CD4-positive, alpha-beta memory T cell (primary cell): ENCODE measurements at regions not wholly inside any gene's neighbourhood (a gene's known extent, or its start where the extent isn't known, plus 50 kb on each side); places are given as distances from the start of the nearest gene placed in this dataset.
A peak's percentile ranks its signal among the peaks of the same experiment; 100 is the strongest.
"Not testable (repeated sequence)": the region's sequence is repeated elsewhere in the genome, so short reads cannot be mapped to it uniquely, and the experiment has no call there.

Experiments used
- CTCF ChIA-PET: fragments of 350-600 bp; sonication (Branson Sonifier 250); formaldehyde crosslinking; loops from one replicate; lab custom pipeline; 2021; ENCODE audit warnings: inconsistent platforms; ENCODE audit not compliant: partially characterized antibody; lab: Charles Lee
- POLR2A ChIA-PET: fragments of 350-600 bp; sonication (Branson Sonifier 250); formaldehyde crosslinking; loops from one replicate; lab custom pipeline; 2021; ENCODE audit not compliant: partially characterized antibody; lab: Charles Lee
- DNase-seq, 5 donors: peaks; one replicate each; pipeline versions ENCODE4 v3.0.0 to v3.0.0-alpha.2; 2020 to 2022; ENCODE audit warnings: mixed read lengths in 1 of 5
- H3K27ac ChIP-seq: one replicate; pipeline ENCODE4 v1.7.0; 2013; ENCODE audit warnings: low read depth, low read length
- H3K27me3 ChIP-seq: 2 replicates; pipeline ENCODE4 v1.7.0; 2013; ENCODE audit warnings: mild to moderate bottlenecking, low read length, moderate library complexity; ENCODE audit not compliant: insufficient read depth
- H3K36me3 ChIP-seq: 2 replicates; pipeline ENCODE4 v1.7.0; 2013; ENCODE audit warnings: mild to moderate bottlenecking, low read length, moderate library complexity; ENCODE audit not compliant: insufficient read depth
- H3K4me1 ChIP-seq: 2 replicates; pipeline ENCODE4 v1.7.0; 2013; ENCODE audit warnings: mild to moderate bottlenecking, low read length, moderate library complexity; ENCODE audit not compliant: insufficient read depth
- H3K4me3 ChIP-seq, 2 donors: one replicate each; pipeline ENCODE4 v1.7.0; 2013; ENCODE audit warnings: low read length in 2 of 2, mild to moderate bottlenecking in 1 of 2
- H3K9me3 ChIP-seq, 2 donors: one replicate each; pipeline ENCODE4 v1.7.0; 2013; ENCODE audit warnings: low read length in 2 of 2, control low read depth in 1 of 2; ENCODE audit not compliant: control insufficient read depth in 1 of 2
- H3K27ac Mint-ChIP-seq, 7 donors: one replicate each; pipeline ENCODE4 v1.8.0; 2020 to 2021; ENCODE audit warnings: mixed read lengths in 7 of 7, mild to moderate bottlenecking in 6 of 7, inconsistent platforms in 3 of 7, moderate library complexity in 3 of 7
- H3K27me3 Mint-ChIP-seq, 2 donors: one replicate each; pipeline ENCODE4 v1.8.0; 2020 to 2021; ENCODE audit warnings: mixed read lengths in 2 of 2
- H3K36me3 Mint-ChIP-seq, 2 donors: one replicate each; pipeline ENCODE4 v1.8.0; 2020 to 2021; ENCODE audit warnings: mixed read lengths in 2 of 2, inconsistent platforms in 1 of 2, mild to moderate bottlenecking in 1 of 2
- H3K4me1 Mint-ChIP-seq, 4 donors: one replicate each; pipeline ENCODE4 v1.8.0; 2020 to 2021; ENCODE audit warnings: mixed read lengths in 4 of 4, mild to moderate bottlenecking in 1 of 4
- H3K4me3 Mint-ChIP-seq, 8 donors: one replicate each; pipeline ENCODE4 v1.8.0; 2020 to 2021; ENCODE audit warnings: mixed read lengths in 8 of 8, mild to moderate bottlenecking in 7 of 8, moderate library complexity in 6 of 8, inconsistent platforms in 3 of 8
- H3K9me3 Mint-ChIP-seq, 8 donors: one replicate each; pipeline ENCODE4 v1.8.0; 2020 to 2021; ENCODE audit warnings: mixed read lengths in 8 of 8, mild to moderate bottlenecking in 5 of 8, inconsistent platforms in 3 of 8, moderate library complexity in 1 of 8
- intact Hi-C: fragments of 100-400 bp; cut with micrococcal nuclease; formaldehyde crosslinking; loops from one replicate; pipeline ENCODE4 v1.15.1; 2023

GRCh38 chr9:38326122-38326521, 66.4 kb upstream of the ALDH1B1 start:
- Mint-ChIP-seq H3K4me3 (no peak overlapping the region), H3K27ac (no peak overlapping the region), H3K27me3 (peaks cover 0 to 1% of the 10 kb centered on the region in 2 donors), H3K4me1 (no peaks in the 10 kb centered on the region), H3K36me3 (no peaks in the 10 kb centered on the region), H3K9me3 (peaks cover 0 to 6% (median 4%) of the 10 kb centered on the region in 8 donors)
- H3K27me3 ChIP-seq: no peaks in the 10 kb centered on the region
- no peak for DNase-seq
- ChIA-PET POLR2A (no interaction called here), CTCF (no interaction called here)
- H3K9me3 ChIP-seq: no peaks in the 10 kb centered on the region
- no peak overlapping the region for H3K27ac ChIP-seq
- no peak overlapping the region for H3K4me3 ChIP-seq
- H3K4me1 ChIP-seq: no peaks in the 10 kb centered on the region
- H3K36me3 ChIP-seq: no peaks in the 10 kb centered on the region
- intact Hi-C loops: no loop called here

GRCh38 chr9:38324213-38324612, 68.3 kb upstream of the ALDH1B1 start:
- intact Hi-C loops, H3K4me1 ChIP-seq, H3K36me3 Mint-ChIP-seq, H3K4me3 Mint-ChIP-seq, H3K4me1 Mint-ChIP-seq, H3K27me3 ChIP-seq, H3K27ac ChIP-seq, H3K27me3 Mint-ChIP-seq, H3K9me3 ChIP-seq, POLR2A ChIA-PET, CTCF ChIA-PET, H3K27ac Mint-ChIP-seq, H3K36me3 ChIP-seq, DNase-seq, H3K9me3 Mint-ChIP-seq, H3K4me3 ChIP-seq: not testable (repeated sequence)

GRCh38 chr9:38322937-38323336, 69.6 kb upstream of the ALDH1B1 start:
- Mint-ChIP-seq H3K36me3 (no peaks in the 10 kb centered on the region), H3K27me3 (peaks cover 0 to 1% of the 10 kb centered on the region in 2 donors), H3K4me3 (no peak overlapping the region), H3K9me3 (peaks cover 0 to 6% (median 4%) of the 10 kb centered on the region in 8 donors), H3K27ac (no peak overlapping the region), H3K4me1 (peaks cover 0 to 4% (median 2%) of the 10 kb centered on the region in 4 donors)
- H3K9me3 ChIP-seq: no peaks in the 10 kb centered on the region
- DNase-seq: no peak
- H3K4me3 ChIP-seq: no peak overlapping the region
- no peak overlapping the region for H3K27ac ChIP-seq
- POLR2A ChIA-PET: no interaction called here
- H3K36me3 ChIP-seq: no peaks in the 10 kb centered on the region
- intact Hi-C loops: no loop called here
- CTCF ChIA-PET: no interaction called here
- H3K4me1 ChIP-seq: no peaks in the 10 kb centered on the region
- no peaks in the 10 kb centered on the region for H3K27me3 ChIP-seq

- no peak for DNase-seq
- Mint-ChIP-seq H3K9me3 (peaks cover 0 to 6% (median 4%) of the 10 kb centered on the region in 8 donors), H3K27me3 (peaks cover 0 to 5% of the 10 kb centered on the region in 2 donors), H3K4me3 (no peak overlapping the region), H3K36me3 (no peaks in the 10 kb centered on the region), H3K27ac (no peak overlapping the region), H3K4me1 (peaks cover 0 to 4% (median 2%) of the 10 kb centered on the region in 4 donors)
- no peaks in the 10 kb centered on the region for H3K9me3 ChIP-seq
- no peaks in the 10 kb centered on the region for H3K4me1 ChIP-seq
- CTCF ChIA-PET: no interaction called here
- H3K36me3 ChIP-seq: no peaks in the 10 kb centered on the region
- POLR2A ChIA-PET: no interaction called here
- intact Hi-C loops: no loop called here
- H3K27me3 ChIP-seq: no peaks in the 10 kb centered on the region
- H3K4me3 ChIP-seq: no peak overlapping the region
- H3K27ac ChIP-seq: no peak overlapping the region
Observed at GRCh38 chr9:38319496-38320173, 72.9 kb upstream of the ALDH1B1 start.

GRCh38 chr9:38318759-38319495, 73.6 kb upstream of the ALDH1B1 start:
- DNase-seq: no peak
- H3K4me3 ChIP-seq: no peak overlapping the region
- H3K36me3 ChIP-seq: no peaks in the 10 kb centered on the region
- Mint-ChIP-seq H3K4me1 (peaks cover 0 to 4% (median 2%) of the 10 kb centered on the region in 4 donors), H3K36me3 (no peaks in the 10 kb centered on the region), H3K9me3 (peaks cover 0 to 6% (median 4%) of the 10 kb centered on the region in 8 donors), H3K27me3 (peaks cover under 1 to 9% of the 10 kb centered on the region in 2 donors), H3K4me3 (peak overlapping the region in 1 of 8 donors; percentile 23), H3K27ac (peak overlapping the region in 1 of 7 donors; percentile 27)
- H3K4me1 ChIP-seq: no peaks in the 10 kb centered on the region
- H3K27me3 ChIP-seq: no peaks in the 10 kb centered on the region
- H3K9me3 ChIP-seq: no peaks in the 10 kb centered on the region
- ChIA-PET POLR2A (no interaction called here), CTCF (no interaction called here)
- no peak overlapping the region for H3K27ac ChIP-seq
- intact Hi-C loops: no loop called here

- DNase-seq: no peak
- Mint-ChIP-seq H3K27me3 (peaks cover 14 to 17% of the 10 kb centered on the region in 2 donors), H3K4me1 (peaks cover 0 to 4% (median 2%) of the 10 kb centered on the region in 4 donors), H3K9me3 (no peaks in the 10 kb centered on the region), H3K36me3 (no peaks in the 10 kb centered on the region), H3K4me3 (no peak overlapping the region), H3K27ac (no peak overlapping the region)
- intact Hi-C loops: no loop called here
- Histone ChIP-seq H3K4me3 (no peak overlapping the region), H3K27me3 (no peaks in the 10 kb centered on the region), H3K9me3 (no peaks in the 10 kb centered on the region), H3K4me1 (no peaks in the 10 kb centered on the region), H3K36me3 (no peaks in the 10 kb centered on the region), H3K27ac (no peak overlapping the region)
- POLR2A ChIA-PET: no interaction called here
- CTCF ChIA-PET: no interaction called here
Observed at GRCh38 chr9:38316166-38316780, 76.2 kb upstream of the ALDH1B1 start.

GRCh38 chr9:38315085-38315595, 77.4 kb upstream of the ALDH1B1 start:
- no peak overlapping the region for H3K4me3 Mint-ChIP-seq
- peaks cover 0 to 4% (median 2%) of the 10 kb centered on the region in 4 donors for H3K4me1 Mint-ChIP-seq
- H3K4me1 ChIP-seq: no peaks in the 10 kb centered on the region
- no peak overlapping the region for H3K27ac ChIP-seq
- ChIA-PET CTCF (no interaction called here), POLR2A (no interaction called here)
- no peaks in the 10 kb centered on the region for H3K27me3 ChIP-seq
- intact Hi-C loops: no loop called here
- H3K9me3 Mint-ChIP-seq: no peaks in the 10 kb centered on the region
- H3K27me3 Mint-ChIP-seq: peaks cover 17 to 23% of the 10 kb centered on the region in 2 donors
- no peak overlapping the region for H3K27ac Mint-ChIP-seq
- H3K36me3 Mint-ChIP-seq: no peaks in the 10 kb centered on the region
- H3K4me3 ChIP-seq: no peak overlapping the region
- no peaks in the 10 kb centered on the region for H3K9me3 ChIP-seq
- H3K36me3 ChIP-seq: no peaks in the 10 kb centered on the region
- DNase-seq: no peak
